Ishikawa (cell line): ENCODE measurements at regions not wholly inside any gene's neighbourhood (a gene's known extent, or its start where the extent isn't known, plus 50 kb on each side); places are given as distances from the start of the nearest gene placed in this dataset.

Source experiments
- CEBPB ChIP-seq: IDR thresholded peaks from 2 replicates; pipeline ENCODE4 v1.6.1; 2012
- CREB1 ChIP-seq: IDR thresholded peaks from 2 replicates; pipeline ENCODE4 v1.6.1; 2012; ENCODE audit warnings: low read depth
- EGR1 ChIP-seq: IDR thresholded peaks from 2 replicates; pipeline ENCODE4 v1.6.1; 2012
- EP300 ChIP-seq: IDR thresholded peaks from 2 replicates; pipeline ENCODE4 v1.6.1; 2012; ENCODE audit warnings: borderline replicate concordance
- NFIC ChIP-seq: IDR thresholded peaks from 2 replicates; pipeline ENCODE4 v1.6.1; 2012
- RAD21 ChIP-seq: IDR thresholded peaks from 2 replicates; pipeline ENCODE4 v1.6.1; 2012; ENCODE audit warnings: low read depth
- TAF1 ChIP-seq: IDR thresholded peaks from 2 replicates; pipeline ENCODE4 v1.6.1; 2012; ENCODE audit warnings: low read depth, mild to moderate bottlenecking
- TCF12 ChIP-seq: IDR thresholded peaks from 2 replicates; pipeline ENCODE4 v1.6.1; 2012; ENCODE audit warnings: low read depth
- TEAD4 ChIP-seq: IDR thresholded peaks from 2 replicates; pipeline ENCODE4 v1.6.1; 2012
- YY1 ChIP-seq: IDR thresholded peaks from 2 replicates; pipeline ENCODE4 v1.6.1; 2012; ENCODE audit warnings: low read depth
- ZBTB7A ChIP-seq: IDR thresholded peaks from 2 replicates; pipeline ENCODE4 v1.6.1; 2012; ENCODE audit warnings: low read depth
- TF ChIP-seq, protein P1 (sequence below): IDR thresholded peaks from 2 replicates; pipeline ENCODE4 v1.6.1; 2012
- TF ChIP-seq, protein P2 (sequence below): IDR thresholded peaks from 2 replicates; pipeline ENCODE4 v1.6.1; 2012; ENCODE audit warnings: low read depth, mild to moderate bottlenecking
- TF ChIP-seq, protein P3 (sequence below): IDR thresholded peaks from 2 replicates; pipeline ENCODE4 v1.6.1; 2012

DNA sequence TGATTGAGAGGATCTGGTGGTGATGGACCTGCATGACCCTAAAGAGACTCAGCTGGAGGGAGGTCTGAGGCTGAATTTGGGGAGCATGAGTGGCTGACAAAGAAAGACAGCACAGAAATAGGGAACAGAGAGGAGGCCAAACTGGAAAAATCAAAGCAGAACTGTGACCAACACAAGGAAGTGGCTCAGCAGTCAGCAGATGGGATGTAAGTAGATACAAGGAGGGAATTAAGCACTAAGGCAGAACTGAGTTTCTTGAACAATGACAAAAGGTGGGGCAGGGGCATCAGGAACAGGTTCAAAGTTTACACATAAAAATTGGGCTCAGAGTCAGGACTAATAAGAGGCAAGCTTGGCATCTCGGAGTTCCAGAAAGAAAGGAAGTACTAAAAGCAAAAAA is 144.3 kb upstream of the KLF3 start:
- TF ChIP-seq EGR1: no peak
- no peak for TF ChIP-seq EP300
- no peak for TF ChIP-seq TCF12
- TF ChIP-seq TAF1: no peak
- TF ChIP-seq, protein P1, sequence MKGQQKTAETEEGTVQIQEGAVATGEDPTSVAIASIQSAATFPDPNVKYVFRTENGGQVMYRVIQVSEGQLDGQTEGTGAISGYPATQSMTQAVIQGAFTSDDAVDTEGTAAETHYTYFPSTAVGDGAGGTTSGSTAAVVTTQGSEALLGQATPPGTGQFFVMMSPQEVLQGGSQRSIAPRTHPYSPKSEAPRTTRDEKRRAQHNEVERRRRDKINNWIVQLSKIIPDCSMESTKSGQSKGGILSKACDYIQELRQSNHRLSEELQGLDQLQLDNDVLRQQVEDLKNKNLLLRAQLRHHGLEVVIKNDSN: no peak
- TF ChIP-seq, protein P2, sequence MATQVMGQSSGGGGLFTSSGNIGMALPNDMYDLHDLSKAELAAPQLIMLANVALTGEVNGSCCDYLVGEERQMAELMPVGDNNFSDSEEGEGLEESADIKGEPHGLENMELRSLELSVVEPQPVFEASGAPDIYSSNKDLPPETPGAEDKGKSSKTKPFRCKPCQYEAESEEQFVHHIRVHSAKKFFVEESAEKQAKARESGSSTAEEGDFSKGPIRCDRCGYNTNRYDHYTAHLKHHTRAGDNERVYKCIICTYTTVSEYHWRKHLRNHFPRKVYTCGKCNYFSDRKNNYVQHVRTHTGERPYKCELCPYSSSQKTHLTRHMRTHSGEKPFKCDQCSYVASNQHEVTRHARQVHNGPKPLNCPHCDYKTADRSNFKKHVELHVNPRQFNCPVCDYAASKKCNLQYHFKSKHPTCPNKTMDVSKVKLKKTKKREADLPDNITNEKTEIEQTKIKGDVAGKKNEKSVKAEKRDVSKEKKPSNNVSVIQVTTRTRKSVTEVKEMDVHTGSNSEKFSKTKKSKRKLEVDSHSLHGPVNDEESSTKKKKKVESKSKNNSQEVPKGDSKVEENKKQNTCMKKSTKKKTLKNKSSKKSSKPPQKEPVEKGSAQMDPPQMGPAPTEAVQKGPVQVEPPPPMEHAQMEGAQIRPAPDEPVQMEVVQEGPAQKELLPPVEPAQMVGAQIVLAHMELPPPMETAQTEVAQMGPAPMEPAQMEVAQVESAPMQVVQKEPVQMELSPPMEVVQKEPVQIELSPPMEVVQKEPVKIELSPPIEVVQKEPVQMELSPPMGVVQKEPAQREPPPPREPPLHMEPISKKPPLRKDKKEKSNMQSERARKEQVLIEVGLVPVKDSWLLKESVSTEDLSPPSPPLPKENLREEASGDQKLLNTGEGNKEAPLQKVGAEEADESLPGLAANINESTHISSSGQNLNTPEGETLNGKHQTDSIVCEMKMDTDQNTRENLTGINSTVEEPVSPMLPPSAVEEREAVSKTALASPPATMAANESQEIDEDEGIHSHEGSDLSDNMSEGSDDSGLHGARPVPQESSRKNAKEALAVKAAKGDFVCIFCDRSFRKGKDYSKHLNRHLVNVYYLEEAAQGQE: no peak
- no peak for TF ChIP-seq ZBTB7A
- TF ChIP-seq, protein P3, sequence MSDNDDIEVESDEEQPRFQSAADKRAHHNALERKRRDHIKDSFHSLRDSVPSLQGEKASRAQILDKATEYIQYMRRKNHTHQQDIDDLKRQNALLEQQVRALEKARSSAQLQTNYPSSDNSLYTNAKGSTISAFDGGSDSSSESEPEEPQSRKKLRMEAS: no peak
- no peak for TF ChIP-seq YY1
- TF ChIP-seq CREB1: no peak
- TF ChIP-seq RAD21: no peak
- no peak for TF ChIP-seq NFIC
- TF ChIP-seq TEAD4: no peak
- TF ChIP-seq CEBPB: no peak
